Fibroblast of lung (primary cell): ENCODE measurements at regions not wholly inside any gene's neighbourhood (a gene's known extent, or its start where the extent isn't known, plus 50 kb on each side); places are given as distances from the start of the nearest gene placed in this dataset.

ENCODE experiments used
- DNase-seq, 2 donors: peaks; one replicate each; pipeline versions ENCODE4 v3.0.0 to v3.0.0-alpha.2; 2010; ENCODE audit warnings: low read depth in 2 of 2
- H2AFZ ChIP-seq: 2 replicates; pipeline ENCODE4 v1.5.1; 2012; ENCODE audit warnings: low read length, control low read depth, inconsistent platforms
- H3K27ac ChIP-seq: 2 replicates; pipeline ENCODE4 v1.5.1; 2011; ENCODE audit warnings: low read length, control low read depth; ENCODE audit not compliant: insufficient read depth
- H3K27me3 ChIP-seq: 2 replicates; pipeline ENCODE4 v1.5.1; 2011; ENCODE audit warnings: mild to moderate bottlenecking, low read length; ENCODE audit not compliant: control insufficient read depth, insufficient read depth
- H3K36me3 ChIP-seq: 2 replicates; pipeline ENCODE4 v1.5.1; 2011; ENCODE audit warnings: low read length; ENCODE audit not compliant: control insufficient read depth, insufficient read depth
- H3K4me1 ChIP-seq: 2 replicates; pipeline ENCODE4 v1.5.1; 2011; ENCODE audit warnings: low read length; ENCODE audit not compliant: control insufficient read depth, insufficient read depth; ENCODE audit errors: extremely low read depth
- H3K4me2 ChIP-seq: 2 replicates; pipeline ENCODE4 v1.5.1; 2011; ENCODE audit warnings: low read length, control low read depth; ENCODE audit not compliant: insufficient read depth; ENCODE audit errors: extremely low read depth
- H3K4me3 ChIP-seq, 4 experiments: fragments of 200-600 bp in 1 of 4; sonication (generic) in 1 of 4; replicated peaks in 1 of 4; 2 replicates each; pipeline ENCODE4 v1.5.1; 2011 to 2016; ENCODE audit warnings: low read length in 4 of 4, low read depth in 3 of 4, mild to moderate bottlenecking in 3 of 4, control low read depth in 2 of 4, inconsistent platforms in 1 of 4, mixed read lengths in 1 of 4; ENCODE audit not compliant: insufficient read depth in 1 of 4; ENCODE audit errors: control extremely low read depth in 1 of 4
- H3K79me2 ChIP-seq: 2 replicates; pipeline ENCODE4 v1.5.1; 2012; ENCODE audit warnings: mild to moderate bottlenecking, low read length, inconsistent platforms; ENCODE audit not compliant: control insufficient read depth, insufficient read depth
- H3K9ac ChIP-seq: 2 replicates; pipeline ENCODE4 v1.5.1; 2011; ENCODE audit warnings: mild to moderate bottlenecking, low read length, control low read depth; ENCODE audit not compliant: insufficient read depth
- H3K9me3 ChIP-seq: 2 replicates; pipeline ENCODE4 v1.5.1; 2012; ENCODE audit warnings: low read depth, low read length; ENCODE audit not compliant: control insufficient read depth, insufficient read depth
- H4K20me1 ChIP-seq: 2 replicates; pipeline ENCODE4 v1.5.1; 2011; ENCODE audit warnings: low read length; ENCODE audit not compliant: control insufficient read depth, insufficient read depth; ENCODE audit errors: extremely low read depth
- CTCF ChIP-seq, 2 donors: IDR thresholded peaks in 1 of 2; conservative IDR thresholded peaks in 1 of 2; 1 replicate in 1 of 2; 2 replicates in 1 of 2; pipeline ENCODE4 v1.5.1; 2011 to 2012; ENCODE audit warnings: low read length in 2 of 2, control low read depth in 1 of 2, inconsistent platforms in 1 of 2, low read depth in 1 of 2, mild to moderate bottlenecking in 1 of 2
- EZH2 ChIP-seq: IDR thresholded peaks from 2 replicates; pipeline ENCODE4 v1.5.1; 2012; ENCODE audit warnings: low read length, control low read depth, mild to moderate bottlenecking; ENCODE audit errors: missing control alignments

- H3K4me1 ChIP-seq, result no peaks in the 10 kb centered on the region
- H3K27ac ChIP-seq, result no peak overlapping the region
- H3K4me2 ChIP-seq, result no peak overlapping the region
- no peaks in the 10 kb centered on the region for H3K79me2 ChIP-seq
- H3K4me3 ChIP-seq, result no peak overlapping the region
- DNase-seq, result no peak
- H3K36me3 ChIP-seq, result no peaks in the 10 kb centered on the region
- no peaks in the 10 kb centered on the region for H4K20me1 ChIP-seq
- no peaks in the 10 kb centered on the region for H3K9me3 ChIP-seq
- H3K27me3 ChIP-seq, result no peaks in the 10 kb centered on the region
- no peak overlapping the region for H2AFZ ChIP-seq
- no peak for TF ChIP-seq CTCF (conservative IDR thresholded peaks at IDR 0.05 in 1 of 2, IDR thresholded peaks at IDR 0.05 in 1 of 2; ENCODE audit: low read depth in 1 of 2, low read length in 2 of 2)
- TF ChIP-seq EZH2, result no peak
- no peak overlapping the region for H3K9ac ChIP-seq
These were observed 239.6 kb downstream of the UTP18 start for GRCh38 chr17:51499897-51500296.

GRCh38 chr17:51500454-51500853 lies 240.1 kb downstream of the UTP18 start:
- Histone ChIP-seq H4K20me1 (no peaks in the 10 kb centered on the region), H3K27me3 (no peaks in the 10 kb centered on the region), H3K9me3 (no peaks in the 10 kb centered on the region), H3K9ac (no peak overlapping the region), H3K4me3 (no peak overlapping the region), H3K4me1 (no peaks in the 10 kb centered on the region), H3K4me2 (no peak overlapping the region), H3K79me2 (no peaks in the 10 kb centered on the region), H3K36me3 (no peaks in the 10 kb centered on the region), H2AFZ (no peak overlapping the region), H3K27ac (no peak overlapping the region)
- no peak for TF ChIP-seq EZH2
- TF ChIP-seq CTCF (conservative IDR thresholded peaks at IDR 0.05 in 1 of 2, IDR thresholded peaks at IDR 0.05 in 1 of 2; ENCODE audit: low read depth in 1 of 2, low read length in 2 of 2), result no peak
- no peak for DNase-seq

- Histone ChIP-seq H2AFZ (no peak overlapping the region), H3K79me2 (no peaks in the 10 kb centered on the region), H3K27ac (no peak overlapping the region), H3K9ac (no peak overlapping the region), H3K4me3 (no peak overlapping the region), H3K36me3 (no peaks in the 10 kb centered on the region), H3K4me1 (no peaks in the 10 kb centered on the region), H3K4me2 (no peak overlapping the region), H4K20me1 (no peaks in the 10 kb centered on the region), H3K27me3 (no peaks in the 10 kb centered on the region), H3K9me3 (no peaks in the 10 kb centered on the region)
- DNase-seq, result no peak
- no peak for TF ChIP-seq CTCF (conservative IDR thresholded peaks at IDR 0.05 in 1 of 2, IDR thresholded peaks at IDR 0.05 in 1 of 2; ENCODE audit: low read depth in 1 of 2, low read length in 2 of 2)
These were observed 245.1 kb downstream of the UTP18 start for GRCh38 chr17:51505450-51505849.
